CD4-positive, alpha-beta T cell (primary cell): ENCODE measurements at regions not wholly inside any gene's neighbourhood (a gene's known extent, or its start where the extent isn't known, plus 50 kb on each side); places are given as distances from the start of the nearest gene placed in this dataset.

Experiments
- ATAC-seq: fragments of 200-7000 bp; cut with Tn5 transposase; one replicate; pipeline ENCODE4 v1.10.0; 2022; ENCODE audit warnings: mild to moderate bottlenecking; ENCODE audit not compliant: poor library complexity
- CTCF ChIA-PET: fragments of 350-600 bp; sonication (Branson Sonifier 250); formaldehyde crosslinking; loops from one replicate; lab custom pipeline; 2021; ENCODE audit warnings: antibody characterized with exemption, inconsistent platforms; lab: Charles Lee
- POLR2A ChIA-PET: fragments of 350-600 bp; sonication (Branson Sonifier 250); formaldehyde crosslinking; loops from one replicate; lab custom pipeline; 2021; ENCODE audit warnings: antibody characterized with exemption, inconsistent platforms; lab: Charles Lee
- DNase-seq, 14 experiments: peaks; one replicate each; pipeline ENCODE4 v3.0.0-alpha.2; 2013 to 2020; ENCODE audit warnings: mixed read lengths in 2 of 14
- H3K27ac ChIP-seq, 2 donors: one replicate each; pipeline versions ENCODE4 v1.5.1 to v1.7.0; 2013; ENCODE audit warnings: low read length in 2 of 2, low read depth in 1 of 2, mild to moderate bottlenecking in 1 of 2
- H3K27me3 ChIP-seq, 2 experiments: 1 replicate in 1 of 2; 2 replicates in 1 of 2; pipeline versions ENCODE4 v1.6.1 to v1.7.0; 2013; ENCODE audit warnings: low read length in 2 of 2, control low read depth in 1 of 2, mild to moderate bottlenecking in 1 of 2, moderate library complexity in 1 of 2; ENCODE audit not compliant: insufficient read depth in 2 of 2, control insufficient read depth in 1 of 2
- H3K36me3 ChIP-seq: one replicate; pipeline ENCODE4 v1.6.1; 2013; ENCODE audit warnings: low read length, control low read depth; ENCODE audit not compliant: insufficient read depth
- H3K4me1 ChIP-seq: one replicate; pipeline ENCODE4 v1.6.1; 2013; ENCODE audit warnings: low read length, control low read depth; ENCODE audit not compliant: insufficient read depth
- H3K4me3 ChIP-seq: one replicate; pipeline ENCODE4 v1.5.1; 2013; ENCODE audit warnings: mild to moderate bottlenecking, low read length, moderate library complexity
- H3K9me3 ChIP-seq, 2 experiments: 1 replicate in 1 of 2; 2 replicates in 1 of 2; pipeline versions ENCODE4 v1.6.1 to v1.7.0; 2013; ENCODE audit warnings: low read length in 2 of 2, mild to moderate bottlenecking in 2 of 2, control low read depth in 1 of 2, moderate library complexity in 1 of 2; ENCODE audit not compliant: control insufficient read depth in 1 of 2, insufficient read depth in 1 of 2
- H3K27ac Mint-ChIP-seq: one replicate; pipeline ENCODE4 v1.8.0; 2020; ENCODE audit warnings: mixed read lengths
- H3K27me3 Mint-ChIP-seq: one replicate; pipeline ENCODE4 v1.8.0; 2021; ENCODE audit warnings: mixed read lengths
- H3K36me3 Mint-ChIP-seq: one replicate; pipeline ENCODE4 v1.8.0; 2021; ENCODE audit warnings: low read depth, mixed read lengths
- H3K4me1 Mint-ChIP-seq: one replicate; pipeline ENCODE4 v1.8.0; 2021; ENCODE audit warnings: low read depth, mixed read lengths
- H3K4me3 Mint-ChIP-seq: one replicate; pipeline ENCODE4 v1.8.0; 2020; ENCODE audit warnings: mild to moderate bottlenecking, mixed read lengths
- H3K9me3 Mint-ChIP-seq: one replicate; pipeline ENCODE4 v1.8.0; 2020; ENCODE audit warnings: mixed read lengths
- intact Hi-C, 2 experiments: fragments of 100-400 bp; cut with DNase I in 1 of 2; cut with micrococcal nuclease in 1 of 2; formaldehyde crosslinking; loops; one replicate each; pipeline versions ENCODE4 v1.15.1 to v1.9.0; 2023 to 2025; cut with DNase I, micrococcal nuclease
- TF ChIP-seq, protein P1 (sequence below): fragments of 200-600 bp; IDR thresholded peaks from one replicate; pipeline ENCODE4 v1.8.0; 2022; ENCODE audit warnings: antibody characterized with exemption, mild to moderate bottlenecking

DNA sequence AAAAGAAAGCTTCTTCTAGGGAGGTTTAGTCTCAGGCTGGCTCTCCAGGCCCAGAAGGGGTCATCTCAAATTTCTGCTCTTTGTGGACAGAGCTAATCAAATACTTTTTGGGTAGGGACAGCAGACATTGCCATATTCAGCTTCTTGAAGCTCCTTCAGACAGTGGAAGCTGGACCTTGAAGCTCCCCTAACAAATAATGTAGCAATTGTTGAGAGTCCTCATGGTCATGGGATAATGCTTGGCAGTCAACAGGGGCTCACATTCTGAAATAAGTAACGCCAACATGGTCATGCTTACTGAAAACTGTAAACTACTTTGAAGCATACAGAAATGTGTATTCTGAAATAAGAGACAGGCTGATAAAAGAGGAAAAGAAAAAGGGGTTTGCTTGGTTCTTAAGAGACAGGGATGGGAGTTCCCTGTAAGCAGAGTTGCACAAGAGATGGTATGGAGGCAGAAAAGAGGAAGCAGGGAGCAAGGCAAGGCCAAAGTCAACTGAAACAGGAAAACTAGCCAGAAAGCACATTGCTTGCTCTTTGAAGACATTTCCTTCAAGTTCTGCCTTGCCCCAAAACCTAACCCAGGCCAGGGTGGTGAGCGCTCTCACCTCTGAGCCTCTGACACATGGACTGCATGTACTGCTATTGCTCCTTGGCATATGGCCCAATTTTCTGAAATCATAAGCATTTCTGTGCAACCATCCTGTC lies 53.1 kb upstream of the KMT2E start:
- ChIA-PET POLR2A (no interaction called here), CTCF (no interaction called here)
- H3K4me1 ChIP-seq: peaks cover 16% of the 10 kb centered on the region
- peaks cover 11% of the 10 kb centered on the region for H3K4me1 Mint-ChIP-seq
- no peak overlapping the region for H3K4me3 ChIP-seq
- no peaks in the 10 kb centered on the region for H3K27me3 Mint-ChIP-seq
- intact Hi-C loops: no loop called here
- no peak for ATAC-seq
- H3K4me3 Mint-ChIP-seq: no peak overlapping the region
- no peak overlapping the region for H3K27ac Mint-ChIP-seq
- no peaks in the 10 kb centered on the region for H3K27me3 ChIP-seq
- TF ChIP-seq, protein P1, sequence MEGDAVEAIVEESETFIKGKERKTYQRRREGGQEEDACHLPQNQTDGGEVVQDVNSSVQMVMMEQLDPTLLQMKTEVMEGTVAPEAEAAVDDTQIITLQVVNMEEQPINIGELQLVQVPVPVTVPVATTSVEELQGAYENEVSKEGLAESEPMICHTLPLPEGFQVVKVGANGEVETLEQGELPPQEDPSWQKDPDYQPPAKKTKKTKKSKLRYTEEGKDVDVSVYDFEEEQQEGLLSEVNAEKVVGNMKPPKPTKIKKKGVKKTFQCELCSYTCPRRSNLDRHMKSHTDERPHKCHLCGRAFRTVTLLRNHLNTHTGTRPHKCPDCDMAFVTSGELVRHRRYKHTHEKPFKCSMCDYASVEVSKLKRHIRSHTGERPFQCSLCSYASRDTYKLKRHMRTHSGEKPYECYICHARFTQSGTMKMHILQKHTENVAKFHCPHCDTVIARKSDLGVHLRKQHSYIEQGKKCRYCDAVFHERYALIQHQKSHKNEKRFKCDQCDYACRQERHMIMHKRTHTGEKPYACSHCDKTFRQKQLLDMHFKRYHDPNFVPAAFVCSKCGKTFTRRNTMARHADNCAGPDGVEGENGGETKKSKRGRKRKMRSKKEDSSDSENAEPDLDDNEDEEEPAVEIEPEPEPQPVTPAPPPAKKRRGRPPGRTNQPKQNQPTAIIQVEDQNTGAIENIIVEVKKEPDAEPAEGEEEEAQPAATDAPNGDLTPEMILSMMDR: no peak
- H3K9me3 Mint-ChIP-seq: no peaks in the 10 kb centered on the region
- no peak overlapping the region for H3K27ac ChIP-seq
- H3K36me3 Mint-ChIP-seq: peaks cover 12% of the 10 kb centered on the region
- H3K36me3 ChIP-seq: peaks cover 3% of the 10 kb centered on the region
- H3K9me3 ChIP-seq: no peaks in the 10 kb centered on the region
- DNase-seq: peak in 3 of 14 experiments; percentile 19 to 63 (median 53)

DNA sequence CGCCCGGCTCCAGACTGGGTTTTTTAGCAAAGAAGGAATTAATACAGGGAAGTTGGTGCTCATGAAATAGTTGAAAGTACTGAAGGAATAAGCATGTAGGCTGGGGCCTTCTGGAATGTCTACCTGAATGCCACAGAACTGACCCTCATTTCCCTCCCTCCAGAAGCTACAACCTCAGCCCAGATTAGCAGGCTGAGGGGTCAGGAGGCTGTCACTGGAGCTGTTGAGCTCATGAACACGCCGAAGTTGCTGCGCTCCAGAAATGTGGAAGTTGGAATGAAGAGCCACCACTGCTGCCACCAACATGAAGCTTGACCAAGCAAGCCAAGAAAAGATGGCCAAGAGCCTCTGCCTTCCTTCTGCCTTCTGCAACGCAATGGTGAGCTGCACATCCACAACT lies 52.2 kb upstream of the KMT2E start:
- peaks cover 9% of the 10 kb centered on the region for H3K4me1 ChIP-seq
- no peak overlapping the region for H3K27ac Mint-ChIP-seq
- POLR2A ChIA-PET: no interaction called here
- no peaks in the 10 kb centered on the region for H3K27me3 Mint-ChIP-seq
- DNase-seq: no peak
- no peak overlapping the region for H3K27ac ChIP-seq
- H3K4me3 Mint-ChIP-seq: no peak overlapping the region
- no peaks in the 10 kb centered on the region for H3K27me3 ChIP-seq
- CTCF ChIA-PET: no interaction called here
- no peaks in the 10 kb centered on the region for H3K9me3 Mint-ChIP-seq
- H3K9me3 ChIP-seq: no peaks in the 10 kb centered on the region
- intact Hi-C loops: no loop called here
- peaks cover 12% of the 10 kb centered on the region for H3K36me3 Mint-ChIP-seq
- peaks cover 3% of the 10 kb centered on the region for H3K36me3 ChIP-seq
- peaks cover 8% of the 10 kb centered on the region for H3K4me1 Mint-ChIP-seq
- TF ChIP-seq, protein P1: no peak
- no peak for ATAC-seq
- H3K4me3 ChIP-seq: no peak overlapping the region

DNA sequence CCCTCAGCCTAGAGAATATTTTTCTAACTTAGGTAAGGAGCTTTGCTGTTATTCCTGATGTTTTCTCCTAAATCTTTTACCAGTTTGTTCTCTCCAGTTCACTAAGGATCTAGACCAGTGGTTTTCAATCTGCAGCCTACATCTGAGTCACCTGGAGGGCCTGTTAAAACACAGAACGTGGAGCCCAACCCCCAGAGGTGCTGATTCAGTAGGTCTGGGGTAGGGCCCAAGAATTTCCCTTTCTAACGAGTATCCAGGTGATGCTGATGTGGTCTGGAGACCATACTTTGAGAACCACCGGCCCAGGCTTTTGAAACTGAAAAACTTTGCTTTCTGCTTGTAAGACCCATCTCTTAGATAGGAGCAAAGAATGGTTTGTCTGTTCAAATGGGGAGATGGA lies 51.2 kb upstream of the KMT2E start:
- Mint-ChIP-seq H3K4me1 (no peaks in the 10 kb centered on the region), H3K27ac (no peak overlapping the region), H3K36me3 (peaks cover 12% of the 10 kb centered on the region), H3K27me3 (no peaks in the 10 kb centered on the region), H3K4me3 (no peak overlapping the region), H3K9me3 (no peaks in the 10 kb centered on the region)
- TF ChIP-seq, protein P1: no peak
- Histone ChIP-seq H3K36me3 (peaks cover 3% of the 10 kb centered on the region), H3K4me1 (no peaks in the 10 kb centered on the region), H3K4me3 (no peak overlapping the region), H3K9me3 (no peaks in the 10 kb centered on the region), H3K27me3 (no peaks in the 10 kb centered on the region), H3K27ac (no peak overlapping the region)
- ATAC-seq: no peak
- ChIA-PET POLR2A (no interaction called here), CTCF (no interaction called here)
- intact Hi-C loops: no loop called here
- no peak for DNase-seq
